ACC112 (cell line): ENCODE measurements at regions not wholly inside any gene's neighbourhood (a gene's known extent, or its start where the extent isn't known, plus 50 kb on each side); places are given as distances from the start of the nearest gene placed in this dataset.
A peak's percentile ranks its signal among the peaks of the same experiment; 100 is the strongest.

Source experiments
- H2AFZ ChIP-seq: fragments of 200-600 bp; sonication (generic); one replicate; pipeline ENCODE4 v1.6.0; 2017; ENCODE audit warnings: antibody characterized with exemption, low read length; ENCODE audit not compliant: unreplicated experiment
- H3K27ac ChIP-seq: fragments of 200-600 bp; sonication (generic); 2 replicates; pipeline ENCODE4 v1.5.1; 2014; ENCODE audit warnings: low read depth, mild to moderate bottlenecking, antibody characterized with exemption, low read length, moderate library complexity
- H3K27me3 ChIP-seq: fragments of 200-600 bp; sonication (generic); 2 replicates; pipeline ENCODE4 v1.6.1; 2014; ENCODE audit warnings: mild to moderate bottlenecking, antibody characterized with exemption, low read length, moderate library complexity, mixed read lengths; ENCODE audit not compliant: insufficient read depth
- H3K36me3 ChIP-seq: fragments of 200-600 bp; sonication (generic); 2 replicates; pipeline ENCODE4 v1.6.1; 2016; ENCODE audit warnings: mild to moderate bottlenecking, antibody characterized with exemption, low read length, moderate library complexity, mixed read lengths; ENCODE audit not compliant: insufficient read depth
- H3K4me1 ChIP-seq: fragments of 200-600 bp; sonication (generic); one replicate; pipeline ENCODE4 v1.6.1; 2016; ENCODE audit warnings: low read length, mixed read lengths; ENCODE audit not compliant: insufficient read depth, unreplicated experiment, control insufficient read depth
- H3K4me3 ChIP-seq: fragments of 200-600 bp; sonication (generic); 2 replicates; pipeline ENCODE4 v1.5.1; 2014; ENCODE audit warnings: mild to moderate bottlenecking, low read depth, low read length
- H3K79me2 ChIP-seq: fragments of 200-600 bp; sonication (generic); one replicate; pipeline ENCODE4 v1.6.0; 2016; ENCODE audit warnings: low read length; ENCODE audit not compliant: control insufficient read depth, unreplicated experiment, insufficient read depth

DNA sequence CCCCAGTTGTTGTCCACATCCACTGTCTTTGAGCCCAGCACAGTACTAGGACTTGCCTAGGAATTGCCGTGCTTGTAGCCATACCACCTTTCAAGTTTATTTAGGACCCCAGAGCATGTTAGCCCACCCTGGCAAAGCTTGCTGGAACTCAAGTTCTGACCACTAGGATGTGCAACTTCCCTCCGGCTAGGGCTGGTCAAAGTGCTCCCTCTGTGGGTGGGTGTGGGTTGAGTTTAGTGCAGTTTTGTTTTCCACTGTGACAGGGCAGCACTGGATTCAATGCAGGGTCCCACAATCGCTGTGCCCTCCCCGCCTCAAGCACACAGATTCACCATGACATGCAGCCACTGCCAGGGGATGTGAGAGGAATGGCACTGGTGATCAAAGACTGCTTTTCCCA, 96.0 kb downstream of the RASGEF1B start:
- Histone ChIP-seq H3K27ac (no peak overlapping the region), H3K27me3 (peaks cover 6% of the 10 kb centered on the region; the same call in 1 of the 2 replicates), H3K4me1 (no peaks in the 10 kb centered on the region), H3K36me3 (no peaks in the 10 kb centered on the region), H2AFZ (no peak overlapping the region), H3K4me3 (no peak overlapping the region), H3K79me2 (no peaks in the 10 kb centered on the region)

DNA sequence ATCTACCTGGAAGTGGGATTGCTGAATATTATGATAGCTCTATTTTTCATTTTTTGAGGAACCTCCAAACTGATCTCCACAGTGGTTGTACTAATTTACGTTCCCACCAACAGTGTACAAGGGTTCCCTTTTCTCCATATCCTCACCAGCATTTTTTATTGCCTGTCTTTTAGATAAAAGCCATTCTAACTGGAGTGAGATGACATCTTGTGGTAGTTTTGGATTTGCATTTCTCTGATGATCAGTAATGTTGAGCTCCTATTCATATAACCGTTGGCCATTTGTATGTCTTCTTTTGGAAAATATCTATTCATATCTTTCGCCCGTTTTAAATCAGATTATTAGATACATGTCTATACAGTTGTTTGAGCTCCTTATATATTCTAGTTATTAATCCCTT, 101.8 kb downstream of the RASGEF1B start:
- H3K36me3 ChIP-seq, result no peaks in the 10 kb centered on the region
- H3K4me1 ChIP-seq, result peaks cover 5% of the 10 kb centered on the region
- no peaks in the 10 kb centered on the region for H3K79me2 ChIP-seq
- H3K27ac ChIP-seq, result no peak overlapping the region
- H3K27me3 ChIP-seq, result no peaks in the 10 kb centered on the region; the same call in 1 of the 2 replicates
- H2AFZ ChIP-seq, result no peak overlapping the region
- no peak overlapping the region for H3K4me3 ChIP-seq

- no peak overlapping the region for H2AFZ ChIP-seq
- H3K4me1 ChIP-seq, result peaks cover 5% of the 10 kb centered on the region
- no peak overlapping the region for H3K27ac ChIP-seq
- H3K4me3 ChIP-seq, result no peak overlapping the region
- no peaks in the 10 kb centered on the region for H3K79me2 ChIP-seq
- H3K27me3 ChIP-seq, result no peaks in the 10 kb centered on the region; the same call in 1 of the 2 replicates
- H3K36me3 ChIP-seq, result no peaks in the 10 kb centered on the region
These were observed 104.9 kb downstream of the RASGEF1B start for GRCh38 chr4:81366779-81367178.

DNA sequence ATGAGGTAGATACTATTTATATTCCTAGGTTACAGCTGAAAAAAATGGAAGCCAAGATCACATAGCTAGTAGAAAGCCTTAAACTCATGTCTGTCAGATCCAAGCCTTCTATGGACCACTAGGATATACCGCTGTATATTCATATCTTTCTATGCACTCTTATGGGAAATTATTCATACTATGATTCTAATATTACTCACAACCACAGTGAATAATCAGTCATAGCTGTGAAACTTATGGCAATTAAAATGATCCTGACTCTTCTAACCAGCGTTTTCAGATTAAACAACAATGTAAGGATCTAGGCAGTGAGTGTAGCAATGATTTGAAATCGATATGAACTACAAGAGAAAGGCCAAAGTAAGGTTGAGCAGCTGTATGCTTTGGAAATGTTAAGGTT, 111.0 kb downstream of the RASGEF1B start:
- no peaks in the 10 kb centered on the region for H3K27me3 ChIP-seq
- no peak overlapping the region for H3K4me3 ChIP-seq
- H3K27ac ChIP-seq, result no peak overlapping the region
- no peaks in the 10 kb centered on the region for H3K79me2 ChIP-seq
- no peaks in the 10 kb centered on the region for H3K36me3 ChIP-seq
- H2AFZ ChIP-seq, result no peak overlapping the region
- H3K4me1 ChIP-seq, result peaks cover 11% of the 10 kb centered on the region

- no peaks in the 10 kb centered on the region for H3K79me2 ChIP-seq
- H3K27me3 ChIP-seq, result no peaks in the 10 kb centered on the region
- H3K27ac ChIP-seq, result no peak overlapping the region
- peaks cover 11% of the 10 kb centered on the region for H3K4me1 ChIP-seq
- no peak overlapping the region for H2AFZ ChIP-seq
- no peaks in the 10 kb centered on the region for H3K36me3 ChIP-seq
- H3K4me3 ChIP-seq, result no peak overlapping the region
These were observed 112.5 kb downstream of the RASGEF1B start for GRCh38 chr4:81359207-81359606.

DNA sequence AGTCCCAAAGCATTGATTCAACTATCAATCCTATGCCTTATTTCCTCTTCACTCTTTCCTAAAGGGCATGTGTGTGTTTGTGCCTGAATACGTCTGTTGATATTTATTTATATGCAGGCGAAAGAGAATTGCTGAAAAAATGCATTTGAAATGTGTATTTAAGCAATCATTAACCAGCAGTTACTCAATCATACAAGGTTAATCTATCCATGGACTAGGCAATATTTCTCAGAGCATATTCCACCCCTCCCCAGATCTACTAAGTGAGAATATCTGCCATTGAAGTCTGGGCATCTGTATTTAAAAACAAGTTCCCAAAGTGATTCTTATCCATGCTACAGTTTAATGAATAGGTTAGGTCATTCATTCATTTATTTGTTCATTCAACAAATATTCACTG, 113.6 kb downstream of the RASGEF1B start:
- H3K4me1 ChIP-seq, result peaks cover 11% of the 10 kb centered on the region
- no peaks in the 10 kb centered on the region for H3K36me3 ChIP-seq
- H3K27ac ChIP-seq, result no peak overlapping the region
- no peak overlapping the region for H2AFZ ChIP-seq
- no peaks in the 10 kb centered on the region for H3K27me3 ChIP-seq
- H3K79me2 ChIP-seq, result no peaks in the 10 kb centered on the region
- no peak overlapping the region for H3K4me3 ChIP-seq

DNA sequence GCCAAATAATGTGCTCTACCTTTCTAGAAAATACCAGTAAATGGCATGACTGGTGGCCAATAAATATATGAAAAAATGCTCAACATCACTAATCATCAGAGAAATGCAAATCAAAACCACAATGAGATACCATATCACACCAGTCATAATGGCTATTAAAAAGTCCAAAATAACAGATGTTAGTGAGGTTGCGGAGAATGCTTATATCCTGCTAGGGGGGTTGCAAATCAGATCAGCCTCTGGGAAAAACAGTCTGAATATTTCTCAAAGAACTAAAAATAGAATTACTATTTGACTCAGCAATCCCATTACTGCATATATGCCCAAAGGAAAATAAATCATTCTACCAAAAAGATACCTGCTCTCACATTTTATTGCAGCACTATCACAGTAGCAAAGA, 115.1 kb downstream of the RASGEF1B start:
- no peak overlapping the region for H2AFZ ChIP-seq
- no peaks in the 10 kb centered on the region for H3K36me3 ChIP-seq
- no peak overlapping the region for H3K27ac ChIP-seq
- peaks cover 19% of the 10 kb centered on the region for H3K4me1 ChIP-seq
- H3K27me3 ChIP-seq, result no peaks in the 10 kb centered on the region
- H3K79me2 ChIP-seq, result no peaks in the 10 kb centered on the region
- H3K4me3 ChIP-seq, result no peak overlapping the region

- no peaks in the 10 kb centered on the region for H3K79me2 ChIP-seq
- no peaks in the 10 kb centered on the region for H3K27me3 ChIP-seq
- H3K4me1 ChIP-seq, result peaks cover 16% of the 10 kb centered on the region
- H3K4me3 ChIP-seq, result no peak overlapping the region
- no peak overlapping the region for H3K27ac ChIP-seq
- no peak overlapping the region for H2AFZ ChIP-seq
- no peaks in the 10 kb centered on the region for H3K36me3 ChIP-seq
These were observed 116.6 kb downstream of the RASGEF1B start for GRCh38 chr4:81355136-81355535.

DNA sequence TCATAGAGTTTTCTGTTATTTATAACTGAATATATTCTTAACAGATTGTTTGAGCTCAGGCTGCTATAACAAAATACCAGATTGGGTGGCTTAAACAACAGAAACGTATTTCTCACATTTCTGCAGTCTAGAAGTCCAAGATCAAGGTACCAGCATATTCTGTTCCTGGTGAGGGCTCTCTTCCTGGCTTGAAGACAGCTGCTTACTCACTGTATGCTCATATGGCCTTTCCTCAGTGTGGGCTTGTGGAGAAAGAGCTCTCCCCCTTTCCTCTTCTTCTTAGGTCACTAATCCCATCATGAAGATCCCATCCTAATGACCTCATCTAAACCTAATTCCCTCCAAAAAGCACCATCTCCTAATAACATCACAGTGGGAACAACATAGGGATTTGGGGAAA, 117.8 kb downstream of the RASGEF1B start:
- Histone ChIP-seq H2AFZ (no peak overlapping the region), H3K4me3 (no peak overlapping the region), H3K79me2 (no peaks in the 10 kb centered on the region), H3K4me1 (peaks cover 9% of the 10 kb centered on the region), H3K27me3 (no peaks in the 10 kb centered on the region), H3K27ac (no peak overlapping the region), H3K36me3 (no peaks in the 10 kb centered on the region)

- H2AFZ ChIP-seq, result peak overlapping the region; percentile 31
- no peak overlapping the region for H3K27ac ChIP-seq
- H3K4me3 ChIP-seq, result no peak overlapping the region
- H3K36me3 ChIP-seq, result no peaks in the 10 kb centered on the region
- H3K4me1 ChIP-seq, result peaks cover 9% of the 10 kb centered on the region
- H3K27me3 ChIP-seq, result no peaks in the 10 kb centered on the region
- no peaks in the 10 kb centered on the region for H3K79me2 ChIP-seq
These were observed 119.3 kb downstream of the RASGEF1B start for GRCh38 chr4:81352446-81352835.

- H3K27ac ChIP-seq, result no peak overlapping the region
- no peaks in the 10 kb centered on the region for H3K36me3 ChIP-seq
- no peaks in the 10 kb centered on the region for H3K79me2 ChIP-seq
- H3K27me3 ChIP-seq, result no peaks in the 10 kb centered on the region
- peaks cover 9% of the 10 kb centered on the region for H3K4me1 ChIP-seq
- no peak overlapping the region for H3K4me3 ChIP-seq
- H2AFZ ChIP-seq, result peak overlapping the region; percentile 36
These were observed 119.9 kb downstream of the RASGEF1B start for GRCh38 chr4:81351654-81352445.
